Stimulated activated CD8-positive, alpha-beta memory T cell treated with anti-CD3 and anti-CD28 coated beads, Interleukin-15, amount 100 ng/mL, for 1 hour (primary cell): ENCODE measurements at regions not wholly inside any gene's neighbourhood (a gene's known extent, or its start where the extent isn't known, plus 50 kb on each side); places are given as distances from the start of the nearest gene placed in this dataset.
"Not testable (repeated sequence)": the region's sequence is repeated elsewhere in the genome, so short reads cannot be mapped to it uniquely, and the experiment has no call there.

Source experiments
- DNase-seq: peaks from one replicate; pipeline ENCODE4 v3.0.0-alpha.2; 2020; ENCODE audit warnings: low read depth

DNA sequence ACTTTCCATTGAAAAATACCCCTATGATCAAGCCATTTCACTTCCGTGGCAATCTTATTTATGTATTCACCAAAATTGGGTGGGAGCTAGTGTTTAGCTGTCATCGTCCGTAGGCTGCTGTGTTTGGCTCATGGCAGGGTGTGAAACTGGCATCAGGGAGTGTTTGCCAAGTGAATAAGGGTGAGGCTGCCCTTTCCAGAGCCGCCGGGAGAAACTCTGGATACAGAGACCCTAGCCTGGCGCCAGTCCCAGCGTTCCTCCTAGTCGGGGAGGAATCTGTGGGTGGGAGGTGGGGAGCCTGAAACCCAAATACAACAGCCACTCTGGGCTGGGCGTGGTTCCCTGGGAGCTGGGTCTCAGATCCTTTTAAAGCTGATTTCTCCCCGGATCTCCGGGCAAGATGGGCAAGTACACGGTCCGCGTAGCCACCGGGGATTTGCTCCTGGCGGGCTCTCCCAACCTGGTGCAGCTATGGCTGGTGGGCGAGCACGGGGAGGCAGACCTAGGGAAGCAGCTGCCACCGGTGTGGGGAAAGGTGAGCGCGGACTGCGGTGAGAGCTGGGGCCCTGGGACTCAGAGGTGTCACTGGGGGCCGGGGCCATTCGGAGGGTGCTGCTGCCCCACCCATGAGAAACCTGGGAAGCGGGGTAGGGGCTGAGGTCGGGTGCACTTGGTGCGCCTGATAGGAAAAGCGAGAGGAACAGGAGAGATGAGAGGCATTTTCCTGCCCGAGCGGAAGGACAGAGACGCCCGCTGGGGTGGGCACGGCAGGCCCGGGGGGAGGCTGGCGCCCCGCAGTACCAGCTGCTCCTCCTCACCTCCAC, 62.1 kb upstream of the TEKT1 start:
- no peak for DNase-seq

DNA sequence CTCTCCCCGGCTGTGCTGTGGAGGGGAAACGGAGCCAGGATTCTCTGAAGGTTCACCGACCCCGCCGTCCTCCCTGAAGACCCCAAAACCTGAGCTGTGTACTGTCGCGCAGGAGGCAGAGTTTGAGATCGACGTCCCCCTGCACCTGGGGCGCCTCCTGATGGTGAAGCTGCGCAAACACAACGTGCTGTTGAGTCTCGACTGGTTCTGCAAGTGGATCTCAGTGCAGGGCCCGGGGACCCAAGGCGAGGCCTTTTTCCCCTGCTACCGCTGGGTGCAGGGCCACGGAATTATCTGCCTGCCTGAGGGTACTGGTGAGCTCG, 62.6 kb upstream of the TEKT1 start:
- no peak for DNase-seq

DNA sequence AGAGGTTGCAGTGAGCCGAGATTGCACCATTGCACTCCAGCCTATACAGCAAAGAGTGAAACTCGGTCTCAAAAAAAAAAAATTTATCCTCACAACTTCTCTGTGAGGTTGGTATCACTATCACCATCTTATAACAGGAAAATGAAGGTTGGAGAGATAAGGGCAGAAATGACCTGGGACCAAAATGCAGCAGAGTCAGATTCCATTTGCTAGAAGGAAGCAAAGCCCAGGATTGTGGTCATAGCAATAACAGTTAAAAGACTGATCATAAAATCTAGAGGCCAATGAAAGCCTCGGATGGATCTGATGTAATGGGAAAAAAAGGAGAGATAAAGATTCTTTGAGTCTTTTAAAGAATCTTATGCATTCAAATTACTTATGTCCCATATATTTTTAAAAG, 69.6 kb upstream of the TEKT1 start:
- no peak for DNase-seq

DNA sequence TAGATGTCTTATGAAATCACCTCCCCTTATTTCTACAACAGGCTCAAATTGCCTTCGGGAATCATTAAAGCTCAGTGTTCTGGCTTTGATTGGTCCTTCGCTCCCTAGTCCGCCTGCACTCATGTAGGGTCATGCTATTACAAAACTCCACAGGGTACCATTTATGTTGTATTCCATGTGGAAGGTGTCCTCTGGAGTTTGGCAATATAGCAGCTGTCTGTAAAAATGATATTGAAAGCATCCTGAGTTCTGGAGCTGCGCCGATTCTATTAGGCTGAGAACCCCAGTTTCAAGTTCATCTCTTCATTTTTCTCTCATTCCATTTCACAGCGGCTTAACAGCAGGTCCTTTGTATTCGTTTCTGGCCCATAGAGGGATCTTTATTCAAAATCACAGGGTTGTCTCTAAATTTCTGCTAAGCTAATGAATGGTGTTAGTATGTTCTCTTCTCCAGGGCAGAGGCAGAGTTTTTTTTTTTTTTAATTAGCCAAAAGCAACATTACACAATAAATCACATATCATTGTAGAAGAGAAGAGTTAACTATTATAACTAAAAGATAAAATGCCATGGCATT, 71.9 kb upstream of the TEKT1 start:
- no peak for DNase-seq

DNA sequence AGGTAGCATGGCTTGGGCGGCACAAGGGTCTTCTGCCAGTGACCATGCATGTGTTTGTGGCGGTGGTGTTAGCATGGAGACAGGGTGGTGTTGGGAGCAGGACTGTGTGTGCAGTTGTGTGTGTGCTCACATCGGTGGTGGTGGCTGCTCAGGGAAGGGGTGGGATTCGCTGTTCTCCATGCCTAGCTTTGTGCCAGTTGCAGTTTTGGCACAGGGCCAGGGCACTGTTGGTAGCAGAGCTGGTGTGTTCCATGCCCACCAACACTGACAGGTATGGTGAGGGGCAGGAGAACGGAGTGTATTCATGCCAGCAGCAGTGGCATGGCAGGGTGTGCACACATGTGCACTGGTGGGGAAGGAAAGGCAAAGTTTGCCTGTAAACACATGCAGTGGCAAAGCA, 77.3 kb upstream of the TEKT1 start:
- DNase-seq, result no peak

DNA sequence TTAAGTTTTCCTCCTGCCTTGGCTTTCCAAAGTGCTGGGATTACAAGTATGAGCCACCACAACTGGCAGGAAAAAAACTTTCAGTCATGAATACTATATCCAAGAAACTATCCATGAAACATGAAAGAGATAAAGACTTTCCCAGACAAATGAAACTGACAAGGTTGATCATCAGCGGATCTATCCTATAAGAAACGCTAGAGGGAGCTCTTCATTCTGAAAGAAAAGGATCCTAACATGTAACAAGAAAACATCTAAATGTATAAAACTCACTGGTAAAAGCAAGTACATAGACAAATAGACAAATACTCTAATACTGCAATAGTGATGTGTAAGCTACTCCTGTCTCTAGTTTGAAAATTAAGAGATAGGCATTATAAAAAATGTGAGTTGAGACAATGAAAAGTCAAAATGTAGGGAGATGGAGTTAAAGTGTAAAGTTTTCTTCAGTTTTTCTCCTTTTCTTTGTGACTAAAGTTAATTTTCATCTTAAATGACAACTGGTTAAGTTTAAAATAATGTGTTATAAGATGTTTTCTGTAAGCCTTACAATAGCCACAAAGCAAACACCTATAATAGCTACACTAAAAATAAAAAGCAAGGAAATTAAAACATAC, 79.6 kb upstream of the TEKT1 start:
- no peak for DNase-seq

DNA sequence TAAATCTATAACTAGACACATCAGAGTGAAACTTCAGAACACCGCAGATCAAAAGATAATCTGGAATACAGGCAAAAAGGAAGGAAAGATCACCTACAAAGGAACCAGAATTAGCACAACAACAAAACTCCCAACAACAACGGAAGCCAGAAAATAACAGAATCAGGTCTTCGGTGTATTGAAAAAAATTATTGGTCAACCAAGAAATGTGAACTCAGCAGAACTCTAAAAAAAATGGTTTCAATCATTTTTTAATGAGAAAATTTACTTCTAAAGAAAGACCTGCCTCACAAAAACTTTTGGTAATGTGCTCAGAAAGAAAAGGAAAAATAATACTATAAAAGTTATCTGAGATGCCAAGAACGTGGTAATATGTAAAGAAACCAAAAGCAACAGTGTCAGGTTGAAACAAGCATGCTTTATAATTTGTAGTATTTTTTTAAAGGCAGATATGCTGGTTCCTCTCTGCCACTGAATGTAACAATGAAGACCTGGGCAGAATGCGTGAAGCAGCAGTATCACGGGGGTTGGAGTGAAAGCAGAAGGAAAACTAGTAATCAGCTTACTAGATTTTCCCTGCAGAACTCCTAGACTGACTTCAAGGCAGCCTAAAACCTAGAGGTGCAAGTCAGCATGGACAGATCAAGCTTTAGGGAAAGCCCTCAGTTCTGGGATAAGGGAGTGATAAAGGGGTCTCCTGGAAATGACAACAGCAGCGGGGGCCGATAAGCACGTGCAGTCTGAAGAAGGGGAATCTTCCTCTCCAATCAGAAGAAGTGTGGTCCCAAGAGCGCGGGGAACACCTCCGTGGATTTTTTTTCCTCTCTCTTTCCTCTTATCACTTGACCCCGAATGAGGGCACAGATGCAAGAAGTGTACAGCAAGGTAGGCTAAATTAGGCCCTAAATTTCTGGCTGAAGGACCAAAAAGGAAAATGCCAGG, 80.9 kb upstream of the TEKT1 start:
- no peak for DNase-seq

DNA sequence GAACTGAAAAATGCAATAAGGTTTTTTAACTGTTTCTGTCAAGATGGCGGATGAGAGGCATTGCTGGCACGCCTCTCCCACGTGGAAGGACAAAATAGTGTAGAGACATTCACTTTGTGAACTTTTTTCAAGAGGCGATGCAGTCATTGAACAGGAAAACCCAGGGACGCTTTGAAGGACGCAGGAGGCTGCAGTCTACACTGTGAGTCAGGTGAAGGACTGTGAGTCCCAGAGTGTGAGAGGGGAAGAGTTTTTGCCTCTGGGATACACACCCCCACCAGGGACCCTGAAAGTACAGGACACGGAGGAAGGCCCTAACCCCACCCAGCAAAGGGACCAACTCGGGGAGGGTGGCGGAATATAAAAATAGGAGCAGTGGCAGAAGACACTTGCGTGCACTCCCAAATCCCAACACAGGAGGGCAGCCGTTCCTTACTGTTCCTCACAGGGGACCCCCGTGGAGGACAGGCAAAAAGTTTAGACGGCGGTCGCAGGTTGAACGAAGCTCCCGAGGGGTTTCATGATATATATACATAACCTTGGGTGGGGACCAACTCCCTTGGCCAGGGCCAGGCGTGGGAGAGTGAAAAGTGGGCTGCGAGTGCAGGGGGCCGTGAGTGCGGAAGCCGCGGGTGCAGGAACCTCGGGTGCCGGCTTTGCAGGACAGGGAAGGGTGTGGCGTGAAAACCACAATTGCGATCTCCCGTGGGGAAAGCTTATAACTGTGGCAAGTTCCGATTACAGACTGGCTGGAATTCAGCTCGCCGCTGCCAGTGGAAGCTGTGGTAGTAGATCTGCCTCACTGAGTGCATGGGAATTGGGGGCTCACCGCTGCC, 82.0 kb upstream of the ALOX12 start:
- DNase-seq, result peak; percentile 76

DNA sequence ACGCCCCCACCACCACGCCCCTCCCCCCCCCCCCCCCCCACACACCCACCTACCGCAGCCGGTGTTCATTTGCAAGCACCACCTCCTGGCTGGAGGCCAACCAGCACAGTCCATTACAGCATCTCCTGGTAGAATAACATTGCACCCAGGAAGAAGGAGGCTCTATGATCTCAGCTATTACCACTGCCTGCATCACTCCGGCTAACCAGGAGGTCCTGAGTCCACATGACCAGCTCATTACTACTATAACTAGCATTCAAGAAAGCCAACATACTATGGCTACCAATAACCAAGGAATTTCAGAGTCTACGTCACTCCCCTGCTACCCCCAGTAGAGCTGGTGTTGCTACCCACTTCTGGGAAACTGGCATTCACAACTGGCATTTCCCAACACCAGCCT, 81.1 kb upstream of the ALOX12 start:
- no peak for DNase-seq

DNA sequence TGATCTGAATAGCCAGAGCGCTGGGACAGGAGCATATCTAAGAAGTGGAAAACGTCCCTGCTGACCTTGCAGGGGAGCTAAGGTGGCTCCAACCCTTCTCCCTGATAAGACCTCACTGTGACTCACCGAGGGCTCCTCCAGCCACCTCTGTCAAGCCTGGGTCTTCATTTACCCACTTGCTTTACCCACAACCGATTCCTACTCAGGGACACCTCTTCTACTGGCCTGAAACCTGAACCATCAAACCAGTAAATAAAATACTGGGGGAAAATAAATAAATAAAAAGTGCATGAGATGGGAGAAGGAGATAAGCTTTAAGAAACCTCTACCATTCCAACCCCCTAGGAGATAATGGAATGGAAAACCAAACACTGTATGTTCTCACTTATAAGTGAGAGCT, 80.2 kb upstream of the ALOX12 start:
- DNase-seq, result no peak

DNA sequence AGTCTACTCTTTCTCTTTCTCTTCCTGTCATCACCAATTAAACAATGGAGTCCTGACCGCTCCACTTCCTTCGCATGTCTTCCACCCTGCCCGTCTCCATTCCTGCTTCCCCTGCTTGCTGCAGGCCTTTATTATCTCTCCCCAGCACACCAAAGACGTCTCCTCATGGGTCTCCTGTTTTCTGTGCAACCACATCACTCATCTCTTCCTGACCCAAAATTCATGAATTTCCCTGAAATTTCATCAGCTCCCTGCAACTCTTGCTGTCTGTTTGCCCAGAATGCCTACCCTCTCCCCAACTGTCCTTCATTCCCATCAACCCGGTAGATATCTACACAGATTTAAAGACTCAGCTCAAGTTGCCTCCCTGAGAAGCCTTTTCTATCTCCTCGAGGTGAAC, 76.7 kb upstream of the ALOX12 start:
- no peak for DNase-seq

DNA sequence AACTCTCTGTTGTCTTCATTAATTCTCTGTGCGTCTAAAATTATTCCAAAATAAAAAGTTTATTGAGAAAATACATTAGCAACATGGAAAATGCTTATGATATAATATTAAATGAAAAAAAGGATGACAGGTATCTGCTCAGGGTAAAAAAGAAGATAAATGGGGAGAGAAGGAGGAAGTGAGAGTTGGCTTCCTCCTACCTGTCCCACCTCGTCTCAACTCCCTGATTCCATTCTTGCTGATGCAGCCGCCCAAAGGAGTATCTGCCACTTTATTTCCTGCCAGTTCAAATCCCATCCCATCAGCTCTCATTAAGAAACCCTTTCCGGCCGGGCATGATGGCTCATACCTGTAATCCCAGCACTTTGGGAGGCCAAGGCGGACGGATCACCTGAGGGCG, 72.5 kb upstream of the ALOX12 start:
- no peak for DNase-seq

DNA sequence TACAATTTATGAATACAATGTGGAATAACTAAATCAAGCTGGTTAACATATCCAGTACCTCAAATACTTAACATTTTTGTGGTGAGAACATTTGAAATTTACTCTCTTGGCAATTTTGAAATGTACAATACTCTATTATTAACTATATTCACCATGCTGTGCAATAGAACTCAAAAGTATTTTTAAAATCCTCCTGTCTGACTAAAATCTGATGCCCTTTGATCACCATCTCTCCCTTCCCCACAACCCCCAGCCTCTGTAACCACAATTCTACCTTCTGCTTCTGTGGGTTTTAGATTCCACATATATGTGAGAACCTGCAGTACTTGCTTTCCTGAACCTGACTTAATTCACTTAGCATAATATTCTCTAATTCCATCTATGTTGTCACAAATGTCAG, 71.6 kb upstream of the ALOX12 start:
- DNase-seq, result no peak

DNA sequence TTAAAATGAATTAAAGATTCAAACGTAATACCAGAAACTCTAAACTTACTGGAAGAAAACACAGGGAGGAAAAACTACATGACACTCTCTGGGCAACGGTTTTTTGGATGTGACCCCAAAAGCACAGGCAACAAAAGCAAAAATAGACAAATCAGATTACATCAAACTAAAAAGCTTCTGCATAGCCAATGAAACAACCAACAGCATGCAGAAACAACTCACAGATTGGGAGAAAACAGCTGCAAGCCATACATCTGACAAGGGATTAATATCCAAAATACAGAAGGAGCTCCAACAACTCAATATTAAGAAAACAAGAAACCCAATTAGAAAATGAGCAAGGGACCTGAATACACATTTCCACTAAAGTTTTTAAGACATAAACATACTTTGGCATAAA, 69.2 kb upstream of the ALOX12 start:
- DNase-seq, result no peak

DNA sequence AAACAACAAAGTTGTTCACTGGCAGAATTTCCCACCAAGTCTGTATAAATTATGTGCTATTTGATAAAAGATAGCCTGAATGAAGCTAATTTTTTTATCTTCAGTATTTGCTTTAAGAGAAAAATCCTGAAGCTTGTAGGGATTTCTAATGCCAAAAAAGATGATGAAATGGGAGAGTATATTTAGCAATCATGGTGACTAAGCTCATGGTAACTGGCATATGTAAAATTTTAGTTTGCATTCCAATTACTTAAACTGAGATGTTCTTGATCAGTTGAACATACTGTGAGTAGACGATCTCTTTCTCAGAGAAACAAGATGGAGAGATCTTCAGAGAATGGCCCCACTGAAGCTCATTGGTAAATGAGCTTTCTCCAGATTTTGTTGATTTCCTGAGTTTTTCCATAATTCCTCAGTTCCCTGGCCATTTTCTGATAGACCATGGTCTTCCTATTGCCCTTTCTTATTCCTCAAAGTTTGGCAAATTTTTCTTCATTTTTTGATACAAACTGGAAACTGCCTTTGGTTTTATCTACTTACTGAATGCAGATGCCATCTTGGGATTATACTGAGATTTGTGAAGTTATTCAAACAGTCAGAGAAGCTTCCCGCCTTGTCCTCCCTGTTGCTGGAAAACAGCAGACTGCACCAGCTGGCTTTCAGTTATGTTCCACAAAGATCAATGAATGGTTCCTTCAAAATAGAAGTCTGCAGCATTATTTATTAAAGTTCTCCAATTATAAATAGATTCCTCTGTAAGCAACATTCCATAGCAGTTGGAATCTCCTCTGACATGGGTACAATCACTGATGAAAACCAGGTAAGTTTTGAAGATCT, 68.3 kb upstream of the ALOX12 start:
- DNase-seq, result no peak

DNA sequence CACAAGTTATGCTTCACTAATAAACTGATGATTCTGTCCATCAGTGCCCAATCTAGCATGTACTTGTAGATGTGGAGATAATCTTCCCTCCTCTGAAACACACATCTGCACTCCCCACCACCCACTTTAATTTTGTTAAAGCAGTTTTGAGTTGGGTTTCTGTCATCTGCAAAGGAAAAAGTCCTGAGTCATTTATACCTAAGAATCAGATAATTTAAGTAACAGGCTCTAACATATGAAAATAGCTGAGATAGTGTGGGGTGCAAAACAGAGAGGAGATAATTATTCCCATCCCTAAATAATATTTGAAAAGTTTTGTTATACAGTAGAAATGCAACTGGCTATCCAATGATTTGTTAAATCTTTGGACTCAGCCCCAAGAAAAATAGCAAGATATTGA, 67.7 kb upstream of the ALOX12 start:
- DNase-seq, result no peak

DNA sequence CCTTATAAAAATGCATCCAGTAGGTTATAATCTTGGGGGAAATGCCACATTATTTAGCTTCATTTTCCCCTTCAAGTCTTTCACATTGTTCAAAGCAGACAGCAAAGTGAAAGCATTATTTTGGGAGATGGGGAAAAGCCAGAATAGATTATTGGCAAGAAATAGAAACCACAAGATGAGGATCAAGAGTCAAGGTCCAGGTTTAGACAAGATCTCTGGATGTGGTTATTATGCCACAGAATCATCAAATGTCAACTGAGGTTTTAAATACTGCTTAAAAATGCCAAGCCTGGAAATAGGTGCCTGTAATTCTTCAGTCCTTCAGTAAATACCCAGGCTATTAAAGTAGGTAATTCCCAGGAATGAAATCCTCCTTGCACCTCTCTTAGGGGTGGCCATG, 65.1 kb upstream of the ALOX12 start:
- DNase-seq, result no peak

DNA sequence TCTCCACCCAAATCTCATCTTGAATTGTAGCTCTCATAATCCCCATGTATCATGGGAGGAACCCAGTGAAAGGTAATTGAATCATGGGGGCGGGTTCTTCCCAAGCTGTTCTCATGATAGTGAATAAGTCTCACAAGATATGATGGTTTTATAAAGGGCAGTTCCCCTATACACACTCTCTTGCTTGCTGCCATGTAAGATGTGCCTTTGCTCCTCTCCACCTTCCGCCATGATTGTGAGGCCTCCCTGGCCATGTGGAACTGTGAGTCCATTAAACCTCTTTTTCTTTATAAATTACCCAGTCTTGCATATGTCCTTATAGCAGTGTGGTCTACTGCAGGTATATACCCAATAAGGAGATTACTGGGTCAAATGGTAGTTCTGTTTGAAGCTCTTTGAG, 61.3 kb upstream of the ALOX12 start:
- DNase-seq, result not testable (repeated sequence)

DNA sequence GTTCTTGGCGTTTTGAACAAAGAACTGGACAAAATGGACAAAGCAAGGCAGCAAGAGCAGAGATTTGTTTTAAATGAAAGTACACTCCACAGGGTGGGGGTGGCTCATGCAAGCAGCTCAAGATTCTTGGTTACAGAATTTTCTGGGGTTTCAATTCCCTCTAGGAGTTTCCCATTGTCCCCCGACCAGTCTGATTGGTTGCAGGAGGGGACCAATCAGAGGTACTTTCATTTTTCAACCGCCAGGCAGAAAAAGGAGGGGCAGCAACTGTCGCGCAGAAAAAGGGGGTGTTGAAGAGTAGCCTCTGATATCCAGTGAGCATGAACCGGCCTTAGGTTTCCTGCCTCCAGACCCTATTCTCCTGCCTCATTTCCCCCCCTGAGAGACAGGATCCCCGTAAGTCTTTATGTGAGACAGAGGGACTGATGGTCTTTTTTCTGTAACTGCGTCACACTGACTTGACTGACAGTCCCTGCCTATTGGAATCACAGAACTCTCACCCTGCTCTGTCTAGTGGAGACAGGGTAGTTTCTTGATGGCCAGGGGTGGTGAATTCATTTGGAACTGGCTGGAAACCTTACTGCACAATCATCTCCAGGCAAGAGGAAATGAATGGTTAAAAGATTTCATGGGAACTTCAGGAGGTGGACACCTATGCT, 59.4 kb upstream of the ALOX12 start:
- DNase-seq, result no peak

DNA sequence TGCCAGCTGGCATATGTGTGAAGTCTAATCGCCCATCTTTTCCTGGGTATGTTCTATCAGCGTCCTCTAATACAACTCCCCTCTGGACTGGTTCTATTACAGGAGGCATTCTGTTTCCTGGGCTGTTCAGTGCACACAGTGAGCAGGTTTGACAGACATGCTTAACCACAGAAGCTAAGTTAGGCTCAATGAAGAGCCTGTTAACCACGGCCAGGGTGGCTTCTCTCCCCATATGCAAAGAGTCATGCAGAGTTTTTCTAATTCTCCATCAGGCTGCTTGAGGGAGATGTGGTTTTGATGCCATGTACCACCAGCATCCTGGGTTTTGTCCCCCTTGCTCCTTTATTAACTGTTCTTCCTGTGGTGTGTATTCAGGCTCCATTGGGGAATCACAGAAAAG, 57.2 kb upstream of the ALOX12 start:
- no peak for DNase-seq
